NCI-H187 treated with DMSO at 0.1 percent for 48 hours (cell line): ENCODE measurements at regions not wholly inside any gene's neighbourhood (a gene's known extent, or its start where the extent isn't known, plus 50 kb on each side); places are given as distances from the start of the nearest gene placed in this dataset.

ENCODE experiments used
- DNase-seq: peaks from one replicate; lab custom pipeline; 2025; lab: John Stamatoyannopoulos, UW

DNA sequence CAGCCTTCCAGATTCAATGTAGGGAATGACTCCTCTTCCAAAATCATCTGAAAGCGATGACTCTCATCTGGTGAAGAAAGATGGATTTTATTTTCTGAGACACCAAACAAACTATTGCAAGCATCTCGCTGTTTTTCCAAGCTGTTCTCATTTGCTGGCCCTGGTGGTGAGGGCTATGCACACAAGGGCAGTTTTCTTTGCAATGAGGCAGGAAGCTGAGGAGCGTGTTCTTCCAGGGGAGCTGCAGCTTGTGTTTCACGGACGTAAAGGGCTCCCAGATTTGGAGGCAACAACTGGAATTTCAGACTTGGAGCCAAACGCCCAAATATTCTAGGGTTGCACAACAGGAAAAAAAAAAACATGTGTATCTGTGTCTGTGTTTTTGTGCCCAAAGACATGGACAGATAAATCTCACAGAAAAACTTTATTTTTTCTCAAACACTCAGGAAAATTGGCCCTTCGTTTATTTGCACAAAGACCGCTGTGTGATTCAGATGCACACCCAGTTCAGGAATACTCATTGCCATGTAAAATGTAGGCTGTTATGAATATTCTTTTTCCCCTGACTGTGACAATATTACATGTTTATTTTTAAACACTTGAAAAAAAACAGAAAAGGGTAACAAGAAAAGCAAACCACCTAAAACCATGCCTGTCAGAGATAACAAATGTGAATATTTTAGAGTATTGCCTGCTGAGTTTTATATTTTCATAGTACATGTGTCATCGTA, 151.3 kb downstream of the GAS1 start:
- DNase-seq: no peak

DNA sequence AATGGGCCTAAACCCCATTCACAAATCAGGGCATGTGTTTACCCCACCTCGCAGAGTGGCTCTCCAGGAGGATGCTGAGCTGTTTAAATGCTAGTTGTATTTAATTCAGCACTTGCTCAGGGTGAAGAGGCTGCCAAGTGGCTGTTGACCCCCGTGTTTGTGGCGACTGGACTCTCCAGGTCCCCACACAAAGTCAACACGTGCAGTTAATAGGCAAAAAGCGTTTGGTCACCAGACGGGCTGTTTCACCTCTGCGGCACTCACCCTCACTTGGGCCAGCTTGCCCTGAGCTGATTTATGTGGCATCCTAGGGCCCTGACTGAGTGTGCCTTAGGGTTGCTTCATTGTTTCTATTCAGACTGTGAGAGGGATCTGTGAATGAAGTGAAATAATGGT, 152.3 kb downstream of the GAS1 start:
- no peak for DNase-seq

DNA sequence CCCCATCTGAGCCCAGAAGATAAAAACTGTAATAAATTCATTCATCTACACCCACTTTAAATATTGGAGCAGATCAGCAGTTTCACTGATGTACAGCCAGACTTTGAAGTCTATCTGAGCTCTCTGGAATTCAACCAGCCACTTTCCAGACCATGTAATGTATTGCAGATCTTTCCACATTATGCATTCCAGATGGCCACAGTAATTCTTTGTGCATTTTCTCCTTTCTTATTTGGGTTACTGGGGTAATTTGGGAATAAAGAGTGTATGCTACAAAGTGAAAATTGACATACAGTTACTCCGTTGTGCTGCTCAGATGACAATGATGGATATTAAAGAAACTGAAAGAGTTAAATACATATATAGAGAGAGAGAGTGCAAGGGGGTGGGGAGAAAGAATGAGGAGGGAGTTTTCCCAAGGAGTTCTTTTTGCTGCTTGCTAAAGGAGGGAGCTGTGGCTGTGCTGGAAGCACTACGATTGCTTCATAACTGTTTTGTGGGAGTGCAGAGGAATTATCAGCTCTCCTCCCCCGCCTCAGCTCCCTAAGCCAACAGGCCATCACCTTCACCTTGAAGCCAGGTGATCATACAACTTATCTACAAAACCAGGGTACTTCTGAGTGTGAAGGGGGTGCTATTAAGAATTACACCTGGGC, 152.8 kb downstream of the GAS1 start:
- DNase-seq: no peak

DNA sequence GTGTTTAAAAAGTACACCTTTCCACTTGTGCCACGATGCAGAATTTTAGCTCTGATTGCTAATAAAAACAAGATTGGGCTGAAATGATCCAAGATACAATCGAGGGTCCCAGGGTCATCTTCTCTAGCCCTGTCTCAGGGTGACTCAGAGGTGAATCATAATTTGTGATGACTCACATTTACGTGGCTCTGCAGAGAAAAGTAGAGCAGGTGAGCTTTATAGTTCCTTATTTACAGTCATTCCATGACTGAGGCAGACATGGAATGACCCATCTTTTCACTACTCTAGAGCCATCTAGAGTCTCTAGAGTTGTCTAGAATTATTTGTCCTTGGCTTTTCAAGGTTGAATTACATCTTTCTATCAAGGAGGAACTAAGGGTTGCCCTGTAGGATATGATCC, 155.2 kb downstream of the GAS1 start:
- DNase-seq: no peak

DNA sequence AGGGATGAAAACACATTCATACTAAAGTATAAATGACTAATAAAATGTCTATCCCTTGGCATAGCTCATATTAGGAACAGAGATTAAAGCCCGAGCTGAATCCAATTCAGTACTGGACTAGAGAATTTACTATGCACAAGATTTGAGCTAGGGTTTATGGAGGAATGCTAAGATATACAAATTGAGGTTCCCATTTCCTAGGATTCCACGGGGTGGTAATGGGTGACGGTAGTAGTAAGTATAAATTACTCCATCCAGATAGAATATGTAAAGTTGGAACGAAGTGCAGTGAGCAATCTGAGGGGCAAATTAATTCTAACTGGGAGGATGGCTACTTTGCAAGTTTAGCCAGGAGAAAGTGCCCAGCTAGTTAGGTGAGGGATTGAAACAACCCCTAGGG, 156.5 kb downstream of the GAS1 start:
- DNase-seq: no peak

DNA sequence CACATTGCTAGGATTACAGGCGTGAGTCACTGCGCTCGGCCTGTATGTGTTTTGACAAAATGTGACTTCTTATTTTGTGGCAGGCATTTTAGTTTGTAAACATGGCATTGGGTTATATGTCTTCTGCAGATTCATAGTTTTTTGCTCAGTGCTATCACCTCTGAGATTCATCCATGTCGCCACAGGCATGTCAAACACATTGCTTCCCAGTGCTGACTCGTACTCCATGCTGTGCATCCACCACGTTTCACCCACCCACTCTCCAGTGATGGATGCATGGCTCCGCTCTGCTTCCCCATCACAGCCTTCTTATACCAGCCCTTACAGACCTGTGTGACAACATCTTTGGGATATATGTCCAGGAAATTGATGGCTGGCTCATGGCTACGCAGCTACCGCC, 158.8 kb downstream of the GAS1 start:
- DNase-seq: no peak

DNA sequence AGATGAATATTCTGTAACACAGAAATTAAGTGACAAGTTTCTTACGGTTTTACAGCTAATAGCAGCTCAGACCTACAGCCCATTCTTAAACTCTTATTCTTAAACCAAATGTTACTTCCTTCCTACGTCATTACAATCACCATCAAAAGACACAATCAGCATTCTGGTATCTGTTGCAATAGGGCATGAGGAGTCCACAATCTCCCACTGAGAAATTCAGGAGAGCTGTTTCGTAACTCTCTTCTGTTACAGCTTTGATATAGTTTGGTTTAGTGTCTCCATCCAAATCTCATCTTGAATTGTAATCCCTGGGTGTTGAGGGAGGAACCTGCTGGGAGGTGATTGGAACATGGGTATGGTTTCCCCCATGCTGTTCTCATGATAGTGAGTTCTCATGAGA, 163.4 kb downstream of the GAS1 start:
- DNase-seq: no peak

DNA sequence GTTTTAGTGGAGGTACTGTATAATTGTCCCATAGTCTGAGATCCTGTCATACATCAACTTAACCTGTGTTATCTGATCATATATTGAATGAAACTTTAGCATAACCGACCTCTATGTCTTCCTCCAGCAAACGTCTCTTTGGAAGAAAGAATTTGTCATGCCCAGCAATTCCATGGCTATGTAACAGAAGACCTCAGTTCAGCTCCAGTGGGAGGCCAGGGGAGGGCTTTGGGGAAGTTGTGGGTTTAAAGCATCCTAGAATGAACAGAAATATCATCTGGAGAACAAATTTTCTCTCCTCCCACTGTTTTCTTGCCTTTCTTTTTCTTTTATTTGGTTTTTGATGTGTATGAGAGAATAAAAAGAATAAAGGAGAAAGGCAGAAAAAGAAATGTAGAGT, 164.5 kb downstream of the GAS1 start:
- no peak for DNase-seq

DNA sequence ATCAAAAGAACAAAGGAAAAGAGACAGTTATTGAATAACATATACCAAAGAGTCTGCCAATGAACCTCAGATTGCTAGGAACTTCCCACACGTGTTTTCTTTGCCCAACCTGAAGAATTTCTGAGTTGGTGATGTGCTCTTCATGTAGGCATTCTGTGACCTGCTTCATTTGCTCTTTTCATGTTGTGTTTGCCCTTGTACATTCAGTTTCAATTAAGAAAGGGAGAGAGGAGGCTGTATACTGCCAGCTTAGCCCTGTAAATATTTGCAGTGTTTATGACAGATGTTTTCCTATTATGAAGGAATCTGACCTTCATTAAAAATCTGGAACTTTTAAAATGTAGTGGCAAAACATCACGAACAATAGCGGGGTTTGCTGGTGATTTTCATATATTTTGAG, 168.5 kb downstream of the GAS1 start:
- DNase-seq: no peak

DNA sequence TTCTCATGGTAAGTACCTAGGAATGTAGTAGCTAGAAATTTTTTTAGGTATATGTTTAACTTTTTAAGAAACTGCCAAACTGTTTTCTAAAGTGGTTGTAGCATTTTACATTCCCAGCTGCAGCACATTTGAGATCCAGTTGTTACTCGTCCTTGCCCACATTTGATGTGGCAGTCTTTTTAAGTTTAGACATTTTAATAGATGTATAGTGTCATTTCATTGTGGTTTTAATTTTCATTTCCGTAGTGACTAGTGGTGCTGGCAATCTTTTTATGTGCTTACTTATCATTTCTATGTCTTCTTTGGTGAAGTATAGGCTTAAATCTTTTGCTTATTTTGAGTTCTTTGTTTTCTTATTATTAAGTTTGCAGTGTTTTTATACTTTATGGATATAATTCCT, 171.6 kb downstream of the GAS1 start:
- no peak for DNase-seq

DNA sequence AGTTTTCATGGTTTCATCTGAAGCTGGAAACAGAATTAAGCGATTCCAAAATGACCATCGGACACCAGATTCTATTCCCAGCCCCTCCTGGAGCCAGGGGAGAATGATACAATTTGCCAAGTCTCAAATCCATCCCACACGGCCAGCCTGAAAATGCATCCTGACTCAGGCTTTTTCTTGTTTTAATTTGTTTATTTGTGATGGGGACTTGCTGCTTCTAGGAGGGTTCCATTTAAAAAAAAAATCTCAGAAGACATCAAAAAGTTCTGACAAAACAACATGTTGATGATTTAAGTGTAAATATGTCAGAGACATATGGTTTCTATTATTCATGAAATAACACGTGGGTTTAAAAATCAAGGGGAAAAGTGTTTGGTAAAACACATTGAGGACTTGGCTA, 173.2 kb downstream of the GAS1 start:
- no peak for DNase-seq

DNA sequence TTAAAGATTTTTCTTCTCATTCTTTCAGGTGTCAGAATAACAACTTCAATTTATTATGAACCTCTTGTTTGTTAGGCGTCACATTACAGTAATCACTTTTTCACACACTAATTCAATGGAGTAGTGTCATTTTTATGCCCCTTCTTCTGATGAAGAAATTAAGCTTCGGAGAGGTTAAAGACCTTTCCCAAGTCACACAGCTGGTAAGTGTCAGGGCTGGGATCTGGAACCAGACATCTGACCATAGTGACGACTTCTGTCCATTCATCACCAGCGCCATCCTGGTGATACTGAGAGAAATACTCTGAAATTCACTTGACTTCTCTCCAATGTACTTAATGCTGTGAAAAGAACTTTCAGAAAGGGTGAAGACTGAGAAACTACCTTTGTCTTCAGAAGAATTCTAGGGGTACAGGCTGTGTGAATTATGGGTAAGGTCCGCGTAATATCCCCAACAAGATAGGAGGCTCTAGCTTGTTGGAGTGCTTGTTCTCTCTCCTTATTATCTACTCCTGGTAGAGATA, 173.8 kb downstream of the GAS1 start:
- no peak for DNase-seq

DNA sequence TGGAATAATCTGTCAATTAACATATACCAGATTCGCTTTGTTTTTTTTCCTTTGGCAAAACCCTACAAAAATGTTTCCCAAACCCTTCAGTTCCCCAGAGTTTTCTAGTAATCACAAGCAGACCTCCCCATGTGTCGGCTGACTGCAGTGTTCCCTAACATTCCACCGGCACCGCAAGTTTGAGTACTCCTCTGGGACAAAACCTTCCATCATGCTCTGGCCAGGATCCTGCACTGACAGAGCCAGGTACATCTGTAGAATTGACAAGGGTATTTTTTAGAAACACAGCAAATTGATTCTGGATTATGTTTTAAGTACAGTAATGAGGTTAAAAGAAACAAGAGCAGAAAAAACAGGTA, 174.7 kb downstream of the GAS1 start:
- DNase-seq: no peak

DNA sequence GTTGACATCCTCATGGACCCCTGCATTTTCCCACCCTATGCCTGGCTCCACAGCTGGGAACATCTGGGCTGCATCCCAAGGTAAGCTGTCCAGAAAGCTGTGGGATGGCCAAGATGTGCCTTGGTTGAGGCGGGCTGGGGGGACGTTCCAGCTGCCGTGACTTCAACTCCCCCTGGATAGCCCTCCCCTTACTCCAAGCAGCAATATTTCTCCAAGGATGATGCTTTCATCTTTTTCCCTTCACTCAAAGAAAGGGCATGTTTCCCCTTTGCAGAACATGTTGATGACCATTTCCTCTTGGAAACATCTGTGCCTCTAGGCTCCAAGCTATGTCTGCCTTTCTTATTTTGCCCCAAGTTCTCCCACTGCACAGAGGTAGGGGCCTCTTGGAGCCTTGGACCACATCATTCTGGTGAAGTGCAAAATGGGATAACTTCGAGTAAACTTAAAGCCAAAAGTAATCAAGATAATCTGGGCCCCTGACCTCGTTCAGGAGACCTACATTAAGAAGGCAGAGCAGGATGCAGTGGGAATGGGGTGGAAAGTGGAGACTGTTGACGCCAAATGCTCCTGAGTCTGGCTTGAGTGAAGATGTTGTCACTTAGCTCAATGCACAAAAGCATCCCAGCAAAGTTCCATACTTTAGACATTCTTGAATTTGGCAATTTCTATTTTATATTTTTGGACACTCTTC, 175.2 kb downstream of the GAS1 start:
- DNase-seq: no peak

DNA sequence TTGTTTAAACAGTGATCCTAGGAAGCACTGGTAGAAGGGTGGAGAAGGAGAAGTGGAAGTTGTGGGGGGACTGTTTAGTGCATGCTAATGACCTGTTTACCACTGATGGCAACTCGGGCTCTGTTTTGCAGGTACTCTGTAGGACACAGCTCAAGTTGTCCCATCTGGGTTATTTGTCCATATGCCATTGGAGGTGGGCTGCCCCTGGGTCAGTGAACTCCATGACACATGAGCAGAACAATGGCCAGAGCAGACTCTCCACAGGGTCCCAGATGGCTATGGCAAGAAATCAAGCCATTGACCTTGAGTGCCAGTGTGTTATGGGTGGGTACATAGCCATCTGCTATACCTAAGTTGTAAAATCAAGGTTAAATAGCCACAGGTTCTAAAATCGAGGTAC, 175.9 kb downstream of the GAS1 start:
- DNase-seq: no peak

DNA sequence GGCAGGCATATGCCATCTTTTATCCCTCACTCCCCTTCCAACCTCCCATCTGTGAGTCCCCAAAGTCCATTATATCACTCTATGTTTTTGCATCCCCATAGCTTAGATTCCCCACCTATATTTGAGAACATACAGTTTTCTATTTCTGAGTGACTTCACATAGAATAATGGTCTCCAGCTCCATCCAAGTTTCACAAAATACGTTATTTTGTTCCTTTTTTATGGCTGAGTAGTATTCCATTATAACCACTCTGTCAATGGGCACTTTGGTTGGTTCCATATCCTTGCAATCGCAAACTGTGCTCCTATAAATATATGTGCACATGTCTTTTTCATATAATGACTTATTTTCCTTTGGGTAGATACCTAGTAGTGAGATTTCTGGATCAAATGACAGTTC, 178.6 kb downstream of the GAS1 start:
- DNase-seq: no peak

DNA sequence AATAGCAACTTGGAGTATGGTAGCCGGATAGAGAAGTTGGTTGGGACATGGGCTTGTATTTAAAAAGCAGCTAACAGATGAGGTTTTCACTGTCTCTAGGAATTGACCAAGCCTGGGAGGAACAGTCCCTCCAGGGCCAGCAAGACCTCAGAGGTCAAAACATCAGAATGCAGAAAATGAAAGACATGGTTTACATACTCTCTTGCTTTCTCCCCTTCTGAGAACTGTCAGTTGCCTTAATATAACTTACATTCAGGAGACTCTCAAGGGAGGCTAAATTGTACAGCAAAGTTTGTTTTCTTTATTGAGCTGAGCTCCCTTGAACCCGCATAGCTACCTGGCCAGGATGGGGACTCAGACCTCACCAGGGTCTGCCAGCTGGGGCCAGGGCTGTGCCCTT, 179.3 kb downstream of the GAS1 start:
- no peak for DNase-seq

DNA sequence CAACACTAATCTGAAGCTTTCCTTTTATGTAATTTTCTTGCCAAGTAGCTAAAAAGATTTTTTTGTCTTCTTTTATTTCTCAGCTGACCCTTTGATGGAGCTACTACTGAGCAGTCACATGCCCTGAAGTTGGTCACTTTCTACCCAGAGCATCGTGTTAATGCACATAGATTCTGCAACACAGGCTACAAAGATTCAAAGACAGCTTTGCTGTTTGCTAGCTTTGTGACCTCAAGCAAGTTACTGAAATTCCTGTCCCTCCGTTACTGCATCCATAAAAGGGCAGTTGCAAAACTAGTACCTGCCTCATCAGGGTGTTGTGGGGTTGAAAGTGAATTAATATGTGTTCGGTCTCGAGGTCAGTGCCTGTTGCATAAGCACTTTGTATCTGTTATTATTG, 179.9 kb downstream of the GAS1 start:
- DNase-seq: no peak

DNA sequence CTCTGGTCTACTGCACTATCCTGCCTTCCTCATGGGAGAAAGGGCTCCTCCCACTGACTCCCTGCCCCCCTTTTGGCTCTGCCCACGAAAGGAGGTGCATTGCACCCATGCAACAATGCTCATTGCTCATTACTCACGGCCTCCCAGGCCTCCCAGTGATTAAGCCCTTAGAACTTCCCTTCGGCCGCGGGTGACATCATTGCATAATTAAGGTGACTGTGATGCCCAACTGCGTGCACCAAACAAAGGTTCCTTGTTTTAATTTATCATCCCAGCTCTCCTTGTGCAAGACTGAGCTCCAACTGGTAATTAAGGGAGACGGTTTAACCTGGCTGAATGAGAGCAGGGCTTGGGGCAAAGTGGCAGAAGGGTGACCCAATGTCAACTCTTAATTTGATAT, 180.4 kb downstream of the GAS1 start:
- no peak for DNase-seq

DNA sequence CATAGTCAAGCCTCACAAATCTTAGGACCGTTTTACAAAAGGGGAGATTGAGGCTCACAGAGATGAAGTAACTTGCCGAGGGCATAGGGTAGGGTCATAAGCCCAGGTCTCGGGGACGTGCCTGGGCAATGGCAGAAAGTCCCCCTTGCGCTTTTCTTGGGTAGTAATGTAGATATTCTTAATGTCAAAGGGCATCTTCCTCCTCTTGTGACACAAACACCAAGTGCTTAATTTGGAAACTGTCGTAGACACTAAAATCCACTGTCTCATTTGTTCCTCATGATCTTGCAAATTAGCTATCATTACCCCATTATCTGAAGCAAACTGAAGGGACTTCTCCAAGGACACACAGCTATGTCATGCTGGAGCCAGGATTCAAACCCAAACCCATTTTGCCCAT, 180.8 kb downstream of the GAS1 start:
- no peak for DNase-seq

DNA sequence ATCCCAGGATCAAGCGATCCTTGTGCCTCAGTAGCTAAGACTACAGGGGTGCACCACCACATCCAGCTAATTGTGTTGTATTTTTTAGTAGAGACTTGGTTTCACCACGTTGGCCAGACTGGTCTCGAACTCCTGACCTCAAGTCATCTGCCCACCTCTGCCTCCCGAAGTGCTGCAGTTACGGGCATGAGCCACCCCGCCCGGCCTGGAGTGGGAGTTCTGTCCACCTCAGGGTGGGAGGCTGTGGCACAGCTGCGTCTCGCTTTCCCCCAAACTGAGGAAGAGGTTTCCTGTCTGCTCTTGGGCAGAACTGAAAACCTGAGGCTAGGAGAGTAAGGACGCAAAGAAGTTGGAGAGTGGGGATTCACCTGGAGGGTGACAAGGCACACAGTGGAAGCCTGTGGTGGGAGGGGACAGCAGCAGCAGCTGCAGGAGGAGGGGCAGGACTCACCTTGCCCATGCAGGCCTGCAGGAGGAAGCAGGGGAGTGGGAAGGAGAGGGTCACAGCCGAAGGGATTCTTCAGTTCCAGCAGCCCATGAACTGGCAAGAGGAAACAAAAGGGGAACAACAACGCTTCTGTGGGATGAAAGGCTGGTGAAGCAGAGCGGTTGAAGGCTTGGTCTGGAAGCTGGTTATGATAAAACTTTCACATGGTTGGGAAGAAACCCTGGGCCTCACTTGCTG, 181.4 kb downstream of the GAS1 start:
- DNase-seq: no peak

DNA sequence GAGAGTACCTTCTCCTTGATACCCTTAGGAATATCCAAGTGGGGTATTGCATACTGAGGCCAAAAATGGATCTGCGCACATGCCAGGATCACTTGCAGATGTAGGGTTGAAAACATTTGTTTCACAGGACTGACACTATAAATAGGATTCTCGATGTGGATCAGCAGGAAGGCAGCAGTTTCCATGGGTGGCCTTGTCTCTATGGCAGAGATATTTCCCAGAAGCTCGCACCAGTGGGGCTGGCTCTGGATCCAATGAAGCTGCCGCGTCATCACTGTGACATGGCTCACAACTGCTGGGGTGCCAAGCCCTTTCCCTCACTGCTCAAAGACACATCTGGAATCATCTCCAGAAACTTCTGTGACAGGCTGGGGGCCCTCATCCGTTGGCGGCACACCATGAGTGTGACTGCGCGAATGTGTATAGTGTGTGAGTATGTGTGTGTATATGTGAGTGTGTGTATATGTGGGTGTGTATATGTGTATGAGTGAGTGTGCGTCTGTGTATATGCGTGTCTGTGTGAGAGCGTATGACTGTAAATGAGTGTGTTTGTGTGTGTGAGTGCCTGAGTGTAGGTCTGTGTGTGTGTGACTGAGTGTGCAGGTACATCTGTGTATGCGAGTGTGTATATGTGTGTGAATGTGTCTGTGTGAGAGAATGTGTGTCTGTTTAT, 182.5 kb downstream of the GAS1 start:
- DNase-seq: no peak
